ENCODE measurements at regions not wholly inside any gene's neighbourhood (a gene's known extent, or its start where the extent isn't known, plus 50 kb on each side); places are given as distances from the start of the nearest gene placed in this dataset.

GRCh38 chr11:127965939-127966668 is 621.3 kb downstream of the ETS1 start:
- Mint-ChIP-seq H3K27me3 (ENCODE audit: insufficient read depth, low read depth, poor library complexity) (peaks cover 2% of the 10 kb centered on the region), H3K27ac (no peak overlapping the region), H3K4me3 (no peak overlapping the region), H3K4me1 (no peaks in the 10 kb centered on the region; the same call in 2 of the 3 replicates), H3K36me3 (ENCODE audit: low read depth) (no peaks in the 10 kb centered on the region), H3K9me3 (0 out of 3 replicates have a peak, but pooled peaks cover 3% of the 10 kb centered on the region)
- Histone ChIP-seq H3K9me2 (ENCODE audit: insufficient read depth) (peaks cover 17% of the 10 kb centered on the region; the same call in 1 of the 2 replicates), H3K27ac (ENCODE audit: low read depth) (no peak overlapping the region), H3K4me3 (no peak overlapping the region), H3K4me2 (no peak overlapping the region), H2AFZ (no peak overlapping the region), H3K79me2 (replicated peaks; ENCODE audit: insufficient read depth) (no peaks in the 10 kb centered on the region), H3F3A (replicated peaks; ENCODE audit: low read depth) (no peaks in the 10 kb centered on the region), H3K36me3 (ENCODE audit: insufficient read depth) (no peaks in the 10 kb centered on the region), H4K20me1 (replicated peaks; ENCODE audit: insufficient read depth) (no peaks in the 10 kb centered on the region), H3K4me1 (ENCODE audit: insufficient read depth) (no peaks in the 10 kb centered on the region), H3K27me3 (ENCODE audit: insufficient read depth) (no peaks in the 10 kb centered on the region)
- TF ChIP-seq CTCF (conservative IDR thresholded peaks at IDR 0.05; ENCODE audit: low read depth in 2 of 2) (no peak), ZNF462 (CRISPR knock-in tag; IDR thresholded peaks at IDR 0.05) (no peak; the same call in 1 of the 2 replicates), CREB1 (CRISPR knock-in tag; IDR thresholded peaks at IDR 0.05; ENCODE audit: low read depth) (no peak)
- DNase-seq (ENCODE audit: low spot score) (no peak), ATAC-seq (peak; percentile 50)

Data from GM23338 (cell line).